PC-3 (cell line): ENCODE measurements at regions not wholly inside any gene's neighbourhood (a gene's known extent, or its start where the extent isn't known, plus 50 kb on each side); places are given as distances from the start of the nearest gene placed in this dataset.

Experiments used
- EZH2 ChIP-seq: fragments of 300-600 bp; sonication (generic); IDR thresholded peaks from one replicate; pipeline ENCODE4 v1.6.1; 2017; ENCODE audit warnings: antibody characterized with exemption, mild to moderate bottlenecking, low read length; ENCODE audit not compliant: unreplicated experiment
- TF ChIP-seq, protein P1 (sequence below): fragments of 300-600 bp; sonication (generic); conservative IDR thresholded peaks from 2 replicates; pipeline ENCODE4 v1.5.1; 2017; ENCODE audit warnings: antibody characterized with exemption, low read depth, mild to moderate bottlenecking, low read length

DNA sequence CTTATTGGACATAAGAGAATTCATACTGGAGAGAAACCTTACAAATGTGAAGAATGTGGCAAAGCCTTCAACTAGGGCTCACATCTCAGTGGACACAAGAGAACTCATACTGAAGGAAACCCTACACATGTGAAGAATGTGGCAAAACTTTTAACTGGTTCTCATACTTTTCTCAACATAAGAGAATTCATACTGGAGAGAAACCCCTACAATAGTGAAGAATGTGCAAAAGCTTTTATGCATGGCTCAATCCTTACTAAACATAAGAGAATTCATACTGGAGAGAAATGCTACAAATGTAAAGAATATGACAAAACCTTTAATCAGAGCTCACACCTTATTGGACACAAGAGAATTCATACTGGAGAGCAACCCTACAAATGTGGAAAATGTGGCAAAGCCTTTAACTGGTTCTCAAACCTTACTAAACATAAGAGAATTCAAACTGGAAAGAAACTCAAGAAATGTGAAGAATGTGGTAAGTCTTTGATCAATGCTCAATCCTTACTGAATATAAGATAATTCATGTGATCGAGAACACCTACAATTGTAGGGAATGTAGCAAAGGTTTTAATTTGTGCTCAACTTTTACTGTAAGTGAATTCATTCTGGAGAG lies 121.8 kb upstream of the ZNF722 start:
- TF ChIP-seq, protein P1, sequence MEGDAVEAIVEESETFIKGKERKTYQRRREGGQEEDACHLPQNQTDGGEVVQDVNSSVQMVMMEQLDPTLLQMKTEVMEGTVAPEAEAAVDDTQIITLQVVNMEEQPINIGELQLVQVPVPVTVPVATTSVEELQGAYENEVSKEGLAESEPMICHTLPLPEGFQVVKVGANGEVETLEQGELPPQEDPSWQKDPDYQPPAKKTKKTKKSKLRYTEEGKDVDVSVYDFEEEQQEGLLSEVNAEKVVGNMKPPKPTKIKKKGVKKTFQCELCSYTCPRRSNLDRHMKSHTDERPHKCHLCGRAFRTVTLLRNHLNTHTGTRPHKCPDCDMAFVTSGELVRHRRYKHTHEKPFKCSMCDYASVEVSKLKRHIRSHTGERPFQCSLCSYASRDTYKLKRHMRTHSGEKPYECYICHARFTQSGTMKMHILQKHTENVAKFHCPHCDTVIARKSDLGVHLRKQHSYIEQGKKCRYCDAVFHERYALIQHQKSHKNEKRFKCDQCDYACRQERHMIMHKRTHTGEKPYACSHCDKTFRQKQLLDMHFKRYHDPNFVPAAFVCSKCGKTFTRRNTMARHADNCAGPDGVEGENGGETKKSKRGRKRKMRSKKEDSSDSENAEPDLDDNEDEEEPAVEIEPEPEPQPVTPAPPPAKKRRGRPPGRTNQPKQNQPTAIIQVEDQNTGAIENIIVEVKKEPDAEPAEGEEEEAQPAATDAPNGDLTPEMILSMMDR: no peak
- no peak for TF ChIP-seq EZH2
